ACC112 (cell line): ENCODE measurements at regions not wholly inside any gene's neighbourhood (a gene's known extent, or its start where the extent isn't known, plus 50 kb on each side); places are given as distances from the start of the nearest gene placed in this dataset.

Experiments used
- H2AFZ ChIP-seq: fragments of 200-600 bp; sonication (generic); one replicate; pipeline ENCODE4 v1.6.0; 2017; ENCODE audit warnings: antibody characterized with exemption, low read length; ENCODE audit not compliant: unreplicated experiment
- H3K27ac ChIP-seq: fragments of 200-600 bp; sonication (generic); 2 replicates; pipeline ENCODE4 v1.5.1; 2014; ENCODE audit warnings: low read depth, mild to moderate bottlenecking, antibody characterized with exemption, low read length, moderate library complexity
- H3K27me3 ChIP-seq: fragments of 200-600 bp; sonication (generic); 2 replicates; pipeline ENCODE4 v1.6.1; 2014; ENCODE audit warnings: mild to moderate bottlenecking, antibody characterized with exemption, low read length, moderate library complexity, mixed read lengths; ENCODE audit not compliant: insufficient read depth
- H3K36me3 ChIP-seq: fragments of 200-600 bp; sonication (generic); 2 replicates; pipeline ENCODE4 v1.6.1; 2016; ENCODE audit warnings: mild to moderate bottlenecking, antibody characterized with exemption, low read length, moderate library complexity, mixed read lengths; ENCODE audit not compliant: insufficient read depth
- H3K4me1 ChIP-seq: fragments of 200-600 bp; sonication (generic); one replicate; pipeline ENCODE4 v1.6.1; 2016; ENCODE audit warnings: low read length, mixed read lengths; ENCODE audit not compliant: insufficient read depth, unreplicated experiment, control insufficient read depth
- H3K4me3 ChIP-seq: fragments of 200-600 bp; sonication (generic); 2 replicates; pipeline ENCODE4 v1.5.1; 2014; ENCODE audit warnings: mild to moderate bottlenecking, low read depth, low read length
- H3K79me2 ChIP-seq: fragments of 200-600 bp; sonication (generic); one replicate; pipeline ENCODE4 v1.6.0; 2016; ENCODE audit warnings: low read length; ENCODE audit not compliant: control insufficient read depth, unreplicated experiment, insufficient read depth

DNA sequence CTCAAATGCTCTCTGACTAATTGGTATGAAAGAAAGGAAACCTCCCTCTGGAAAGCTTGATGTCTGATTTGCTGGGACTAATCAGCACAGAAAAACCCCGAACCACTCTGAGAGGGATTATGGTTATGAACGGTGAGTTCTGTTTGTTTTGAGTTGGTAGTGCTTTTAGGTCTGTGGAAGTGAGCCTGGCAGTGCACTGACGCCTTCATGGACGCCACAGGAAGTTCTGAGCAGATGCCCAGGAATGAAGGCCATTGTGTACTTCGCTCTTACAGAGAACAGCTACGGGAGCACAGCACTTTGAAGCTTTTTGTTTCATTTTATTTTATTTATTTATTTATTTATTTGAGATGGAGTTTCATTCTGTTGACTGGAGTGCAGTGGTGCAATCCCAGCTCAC is 754.1 kb downstream of the QKI start:
- H2AFZ ChIP-seq = no peak overlapping the region
- no peaks in the 10 kb centered on the region for H3K4me1 ChIP-seq
- H3K4me3 ChIP-seq = no peak overlapping the region
- H3K36me3 ChIP-seq = no peaks in the 10 kb centered on the region
- no peaks in the 10 kb centered on the region for H3K79me2 ChIP-seq
- H3K27ac ChIP-seq = no peak overlapping the region
- H3K27me3 ChIP-seq = no peaks in the 10 kb centered on the region

DNA sequence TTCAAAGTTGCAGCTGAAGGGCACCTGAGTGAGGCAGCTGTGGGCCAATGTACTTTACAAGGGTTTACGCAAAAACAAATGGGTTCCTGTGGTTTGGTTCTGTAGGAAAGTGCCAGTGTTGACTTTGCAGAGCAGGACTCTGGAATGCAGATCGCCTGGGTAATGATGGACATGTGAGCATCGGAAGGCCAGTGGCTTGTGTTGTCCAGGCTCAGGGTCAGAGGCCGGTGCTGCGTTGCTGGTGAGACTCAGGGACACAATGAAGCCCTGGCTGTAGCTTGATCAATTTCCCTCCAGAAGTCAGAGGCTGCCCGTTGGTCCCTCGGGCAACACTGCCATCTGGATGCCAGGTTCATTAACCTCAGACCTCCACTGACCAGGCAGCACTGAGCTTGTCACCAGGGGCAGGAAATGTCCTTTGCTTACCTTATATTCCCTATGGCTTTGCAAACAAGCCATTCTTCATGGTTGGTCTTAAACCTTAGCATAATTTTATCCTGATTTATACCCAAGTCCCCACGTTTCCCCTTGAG is 753.4 kb downstream of the QKI start:
- Histone ChIP-seq H3K27me3 (no peaks in the 10 kb centered on the region), H3K27ac (no peak overlapping the region), H3K4me1 (no peaks in the 10 kb centered on the region), H3K4me3 (no peak overlapping the region), H2AFZ (no peak overlapping the region), H3K79me2 (no peaks in the 10 kb centered on the region), H3K36me3 (no peaks in the 10 kb centered on the region)

DNA sequence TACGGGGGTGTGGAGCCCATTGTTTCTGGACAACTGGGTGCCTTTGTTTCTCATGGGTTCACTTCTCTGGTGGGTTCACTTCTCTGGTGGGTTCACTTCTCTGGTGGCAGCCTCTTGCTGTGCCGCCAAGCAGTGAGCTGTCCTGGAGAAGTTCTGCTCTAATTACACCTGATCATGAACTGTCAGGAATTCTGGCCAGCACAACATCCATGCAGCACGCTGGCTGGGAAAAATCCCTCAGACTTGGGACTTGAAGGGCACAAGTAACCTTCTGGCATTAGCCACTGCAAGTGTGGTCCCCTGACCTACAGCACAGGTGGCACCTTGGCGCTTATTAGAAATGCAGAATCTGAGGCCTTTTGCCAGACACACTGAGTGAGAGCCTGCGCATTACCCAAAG is 752.5 kb downstream of the QKI start:
- H3K4me3 ChIP-seq = no peak overlapping the region
- H3K36me3 ChIP-seq = no peaks in the 10 kb centered on the region
- no peak overlapping the region for H2AFZ ChIP-seq
- H3K27me3 ChIP-seq = no peaks in the 10 kb centered on the region
- H3K79me2 ChIP-seq = no peaks in the 10 kb centered on the region
- H3K4me1 ChIP-seq = no peaks in the 10 kb centered on the region
- H3K27ac ChIP-seq = no peak overlapping the region

DNA sequence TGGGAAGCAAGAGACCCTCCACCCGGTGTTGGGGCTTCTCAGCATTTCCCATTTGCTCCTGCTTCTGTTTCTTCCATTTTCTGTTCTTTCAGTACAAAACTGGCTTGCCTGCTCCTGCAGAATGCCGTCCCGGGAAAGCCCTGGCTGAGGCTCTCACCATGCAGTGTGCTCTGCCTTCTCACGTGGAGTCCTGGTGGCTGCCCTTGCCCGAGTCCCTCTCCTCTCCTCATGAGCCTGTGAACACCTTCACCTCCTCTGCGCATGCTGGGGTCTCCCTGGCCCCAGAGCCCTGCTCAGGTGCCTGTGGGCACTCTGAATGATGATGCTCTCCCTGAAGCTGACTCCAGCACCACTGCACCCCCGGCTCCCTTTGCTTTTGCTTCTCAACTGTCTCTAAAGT is 752.0 kb downstream of the QKI start:
- Histone ChIP-seq H3K4me1 (no peaks in the 10 kb centered on the region), H3K79me2 (no peaks in the 10 kb centered on the region), H3K4me3 (no peak overlapping the region), H3K36me3 (no peaks in the 10 kb centered on the region), H3K27me3 (no peaks in the 10 kb centered on the region), H3K27ac (no peak overlapping the region), H2AFZ (no peak overlapping the region)

DNA sequence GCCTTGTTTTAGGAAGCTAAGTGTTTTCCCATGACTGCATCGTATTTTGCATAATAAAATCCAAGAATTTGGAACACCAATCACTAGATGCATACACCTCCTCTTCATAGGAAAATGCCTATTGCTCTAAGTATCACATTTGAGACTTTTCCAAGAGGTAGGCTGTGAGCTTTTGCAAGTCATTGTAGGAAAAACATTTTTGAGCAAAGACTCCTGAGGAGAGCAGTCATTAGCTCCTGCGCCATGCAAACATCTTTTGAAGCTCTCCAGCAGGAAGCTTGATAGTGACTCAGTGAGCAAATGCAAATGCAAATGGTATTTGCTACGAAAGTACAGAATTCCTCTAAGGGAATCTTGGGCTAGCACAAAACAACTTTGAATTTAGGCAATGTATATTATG is 750.4 kb downstream of the QKI start:
- H3K27me3 ChIP-seq = no peaks in the 10 kb centered on the region
- no peak overlapping the region for H3K27ac ChIP-seq
- no peaks in the 10 kb centered on the region for H3K79me2 ChIP-seq
- H3K4me3 ChIP-seq = no peak overlapping the region
- no peaks in the 10 kb centered on the region for H3K36me3 ChIP-seq
- H2AFZ ChIP-seq = no peak overlapping the region
- no peaks in the 10 kb centered on the region for H3K4me1 ChIP-seq

DNA sequence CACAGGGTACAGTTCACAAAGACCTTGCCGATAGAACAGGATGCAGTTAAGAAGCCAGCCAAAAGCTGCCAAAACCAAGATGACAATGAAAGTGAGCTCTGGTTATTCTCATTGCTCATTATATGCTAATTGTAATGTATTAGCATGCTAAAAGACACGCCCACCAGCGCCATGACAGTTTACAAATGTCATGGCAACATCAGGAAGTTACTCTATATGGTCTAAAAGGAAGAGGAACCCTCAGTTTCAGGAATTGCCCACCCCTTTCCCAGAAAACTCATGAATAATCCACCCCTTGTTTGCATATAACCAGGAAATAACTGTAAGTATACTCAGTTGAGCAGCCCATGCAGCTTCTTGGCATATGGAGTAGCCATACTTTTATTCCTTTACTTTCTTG is 748.7 kb downstream of the QKI start:
- Histone ChIP-seq H3K27me3 (no peaks in the 10 kb centered on the region), H2AFZ (no peak overlapping the region), H3K4me3 (no peak overlapping the region), H3K79me2 (no peaks in the 10 kb centered on the region), H3K27ac (no peak overlapping the region), H3K4me1 (no peaks in the 10 kb centered on the region), H3K36me3 (no peaks in the 10 kb centered on the region)

DNA sequence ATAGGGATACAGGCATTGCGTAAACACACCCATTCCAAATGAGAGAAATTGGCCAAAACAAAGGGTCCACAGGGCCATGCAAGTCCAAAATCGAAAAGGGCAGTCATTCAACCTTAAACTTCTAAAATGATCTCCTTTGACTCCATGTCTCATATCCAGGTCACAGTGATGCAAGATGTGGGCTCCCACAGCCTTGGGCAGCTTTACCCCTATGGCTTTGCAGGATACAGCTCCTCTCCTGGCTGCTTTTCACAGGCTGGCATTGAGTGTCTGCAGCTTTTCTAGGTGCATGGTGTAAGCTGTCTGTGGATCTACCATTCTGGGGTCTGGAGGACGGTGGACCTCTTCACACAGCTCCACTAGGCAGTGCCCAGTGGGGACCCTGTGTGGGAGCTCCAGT is 744.5 kb downstream of the QKI start:
- no peaks in the 10 kb centered on the region for H3K36me3 ChIP-seq
- no peaks in the 10 kb centered on the region for H3K27me3 ChIP-seq
- no peak overlapping the region for H2AFZ ChIP-seq
- no peak overlapping the region for H3K4me3 ChIP-seq
- no peak overlapping the region for H3K27ac ChIP-seq
- H3K4me1 ChIP-seq = no peaks in the 10 kb centered on the region
- H3K79me2 ChIP-seq = no peaks in the 10 kb centered on the region

DNA sequence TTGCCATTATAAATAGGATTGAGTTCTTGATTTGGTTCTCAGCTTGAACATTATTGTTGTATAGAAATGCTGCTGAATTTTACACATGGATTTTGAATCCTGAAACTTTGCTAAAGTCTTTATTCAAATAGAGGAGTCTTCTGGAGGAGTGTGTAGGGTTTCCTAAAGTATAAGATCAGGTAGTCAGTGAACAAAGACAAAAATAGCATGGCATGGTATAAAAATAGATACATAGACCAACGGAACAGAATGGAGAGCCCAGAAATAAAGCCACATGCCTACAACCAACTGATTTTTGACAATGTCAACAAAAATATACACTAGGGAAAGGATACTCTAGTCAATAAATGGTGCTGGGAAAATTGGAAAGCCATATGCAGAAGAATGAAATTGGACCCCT is 740.1 kb downstream of the QKI start:
- Histone ChIP-seq H3K79me2 (no peaks in the 10 kb centered on the region), H3K27me3 (no peaks in the 10 kb centered on the region), H3K4me1 (no peaks in the 10 kb centered on the region), H2AFZ (no peak overlapping the region), H3K36me3 (no peaks in the 10 kb centered on the region), H3K27ac (no peak overlapping the region), H3K4me3 (no peak overlapping the region)

DNA sequence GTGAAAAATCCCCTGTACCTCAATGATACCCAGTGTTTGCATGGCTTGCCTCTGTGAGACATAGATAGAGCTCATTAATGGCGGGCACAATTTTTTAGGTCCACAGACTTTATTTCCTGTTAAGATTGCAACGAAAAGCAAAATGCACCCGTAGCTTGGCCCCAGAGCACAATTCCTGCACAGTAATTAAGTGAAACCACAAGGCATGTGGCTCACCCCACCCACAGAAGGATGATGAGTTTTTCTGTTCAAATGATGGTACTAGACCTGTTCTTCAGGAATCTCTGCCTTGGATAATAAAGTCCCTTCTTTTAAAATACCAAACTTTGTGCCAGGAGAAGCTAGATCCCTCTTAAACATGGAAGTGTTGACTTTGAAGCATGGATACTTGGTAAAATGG is 738.1 kb downstream of the QKI start:
- Histone ChIP-seq H3K79me2 (no peaks in the 10 kb centered on the region), H3K4me1 (no peaks in the 10 kb centered on the region), H3K27me3 (no peaks in the 10 kb centered on the region), H3K4me3 (no peak overlapping the region), H3K27ac (no peak overlapping the region), H3K36me3 (no peaks in the 10 kb centered on the region), H2AFZ (no peak overlapping the region)

DNA sequence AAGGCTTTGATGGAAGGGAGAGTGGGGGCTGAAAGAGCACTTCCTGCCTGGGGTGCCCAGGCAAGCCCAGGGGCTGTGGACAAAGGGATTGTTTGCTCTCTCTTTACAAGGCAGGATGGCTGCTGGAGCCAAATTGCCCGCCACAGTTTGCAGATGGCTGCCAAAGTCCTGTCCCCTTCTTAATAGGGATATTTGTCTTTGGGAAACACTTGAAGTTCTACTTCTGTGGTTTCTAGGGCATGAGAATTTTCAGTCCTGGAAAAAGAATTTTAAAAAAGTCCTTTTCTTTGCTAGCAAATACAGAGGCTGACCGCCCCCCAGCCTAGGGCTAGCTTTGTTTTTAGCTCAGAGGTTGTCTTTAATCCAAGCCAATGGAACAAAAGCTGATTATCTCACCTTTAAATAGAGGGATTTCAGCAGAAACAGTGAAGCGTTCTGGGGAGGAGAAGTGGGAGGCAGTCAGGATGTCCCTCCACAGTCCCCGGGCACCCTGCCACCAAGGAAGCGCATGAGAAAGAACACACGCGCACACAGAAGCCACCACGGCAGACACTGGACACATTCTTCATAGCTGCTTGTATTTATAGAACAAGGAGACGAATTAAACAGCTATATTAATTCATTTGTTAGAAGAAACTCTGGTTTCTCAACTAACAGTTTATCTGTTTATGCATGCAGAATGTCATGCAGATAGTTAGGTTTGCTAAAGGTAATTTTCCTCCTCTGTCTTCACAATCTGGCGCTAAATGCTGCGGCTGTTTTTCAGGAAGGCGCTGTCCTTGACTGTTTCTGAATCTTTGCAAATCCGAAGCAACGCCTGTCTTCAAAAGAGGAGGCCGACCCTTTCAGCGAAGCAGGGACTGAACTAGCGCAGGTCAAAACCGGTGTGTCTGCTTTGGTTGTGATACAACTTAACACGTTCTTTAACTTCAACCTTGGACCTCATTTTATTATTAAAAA is 736.9 kb downstream of the QKI start:
- H3K4me1 ChIP-seq = no peaks in the 10 kb centered on the region
- no peaks in the 10 kb centered on the region for H3K27me3 ChIP-seq
- no peaks in the 10 kb centered on the region for H3K79me2 ChIP-seq
- H3K36me3 ChIP-seq = no peaks in the 10 kb centered on the region
- no peak overlapping the region for H3K27ac ChIP-seq
- H3K4me3 ChIP-seq = no peak overlapping the region
- no peak overlapping the region for H2AFZ ChIP-seq

DNA sequence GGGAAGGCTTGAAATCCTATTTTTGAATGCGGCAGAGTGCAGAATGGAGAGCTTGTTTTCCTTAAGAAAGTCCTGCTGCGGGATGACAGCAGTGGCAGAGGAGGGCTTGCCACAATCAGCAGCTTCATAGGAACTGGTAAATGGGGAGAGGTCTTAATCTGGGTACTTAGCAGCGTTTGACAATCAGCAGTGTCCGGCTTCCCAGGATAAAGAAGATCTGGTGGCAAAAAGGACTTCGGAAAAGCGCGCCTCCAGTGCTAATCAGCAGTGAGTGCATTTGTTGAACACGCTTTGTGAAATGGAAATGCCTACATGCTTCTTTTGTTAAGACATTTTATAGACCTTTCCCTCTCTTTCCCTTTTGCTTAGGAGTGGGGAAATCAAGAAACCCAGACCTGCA is 735.7 kb downstream of the QKI start:
- Histone ChIP-seq H3K27ac (no peak overlapping the region), H3K4me3 (no peak overlapping the region), H3K4me1 (no peaks in the 10 kb centered on the region), H3K27me3 (no peaks in the 10 kb centered on the region), H3K79me2 (no peaks in the 10 kb centered on the region), H2AFZ (no peak overlapping the region), H3K36me3 (no peaks in the 10 kb centered on the region)
